Spinal cord (tissue), 9 donors: ENCODE measurements at regions not wholly inside any gene's neighbourhood (a gene's known extent, or its start where the extent isn't known, plus 50 kb on each side); places are given as distances from the start of the nearest gene placed in this dataset.

Experiments
- DNase-seq, 6 donors: peaks; one replicate each; pipeline versions ENCODE4 v3.0.0 to v3.0.0-alpha.2; 2013 to 2015; ENCODE audit warnings: low spot score in 6 of 6, low read depth in 4 of 6
- H3K27ac ChIP-seq: one replicate; pipeline ENCODE4 v1.5.1; 2013; ENCODE audit warnings: low read depth, low read length, control low read depth
- H3K27me3 ChIP-seq: one replicate; pipeline ENCODE4 v1.6.1; 2013; ENCODE audit warnings: low read length; ENCODE audit not compliant: control insufficient read depth, insufficient read depth
- H3K36me3 ChIP-seq: one replicate; pipeline ENCODE4 v1.6.1; 2013; ENCODE audit warnings: low read length; ENCODE audit not compliant: control insufficient read depth, insufficient read depth
- H3K4me1 ChIP-seq: one replicate; pipeline ENCODE4 v1.6.1; 2013; ENCODE audit warnings: low read length; ENCODE audit not compliant: control insufficient read depth, insufficient read depth
- H3K4me3 ChIP-seq: one replicate; pipeline ENCODE4 v1.5.1; 2013; ENCODE audit warnings: low read depth, low read length, control low read depth
- H3K9me3 ChIP-seq: one replicate; pipeline ENCODE4 v1.6.1; 2013; ENCODE audit warnings: low read length; ENCODE audit not compliant: control insufficient read depth, insufficient read depth
- WGBS: methylation state at CpG from one replicate; pipeline ENCODE4 v1.1.5; 2013; ENCODE audit warnings: missing lambda C conversion rate; ENCODE audit not compliant: insufficient coverage; 5-methylcytosine and 5-hydroxymethylcytosine counted together
- donor health status: healthy.

DNA sequence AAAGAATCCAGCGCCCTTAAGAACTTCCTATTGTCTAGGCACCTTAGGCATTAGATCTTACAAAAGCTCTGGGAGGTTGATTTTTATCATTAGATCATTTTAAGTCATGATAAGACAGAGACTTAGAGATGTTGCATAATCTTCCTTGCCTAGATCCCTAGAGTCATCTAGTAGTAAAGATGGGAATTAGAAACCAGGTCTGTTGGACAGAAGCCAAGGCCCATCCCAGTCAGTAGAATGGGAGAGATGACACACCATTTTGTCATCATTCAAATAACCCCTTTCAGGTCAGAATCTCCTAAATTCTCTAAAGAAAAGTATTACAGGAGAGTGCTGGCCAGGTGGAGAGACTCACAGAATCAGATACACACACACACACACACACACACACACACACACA is 579.1 kb downstream of the BMP2 start:
- WGBS: no CpG with 5 or more reads among the region's 1 CpG
- Histone ChIP-seq H3K4me3 (no peak overlapping the region), H3K27ac (no peak overlapping the region), H3K4me1 (no peaks in the 10 kb centered on the region), H3K27me3 (no peaks in the 10 kb centered on the region), H3K36me3 (no peaks in the 10 kb centered on the region), H3K9me3 (no peaks in the 10 kb centered on the region)
- no peak for DNase-seq

DNA sequence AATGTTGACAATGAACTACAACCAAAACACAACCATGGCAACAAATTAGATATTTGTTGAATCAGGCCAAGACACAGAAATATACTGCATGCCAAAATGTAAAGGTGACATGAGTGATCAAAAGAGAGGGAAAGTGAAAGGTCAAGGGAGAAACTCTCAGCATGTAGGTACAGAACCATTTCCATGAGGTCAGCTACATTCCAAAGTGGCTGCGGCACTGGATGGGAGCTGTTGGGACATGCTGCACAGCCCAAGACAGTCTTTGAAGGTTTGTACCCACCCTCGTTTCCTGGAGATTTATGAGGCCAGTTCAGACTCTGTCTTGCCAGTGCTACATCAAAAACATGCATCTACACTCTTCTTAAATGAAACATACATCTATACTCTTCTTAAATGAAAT is 579.9 kb downstream of the BMP2 start:
- Histone ChIP-seq H3K4me3 (no peak overlapping the region), H3K36me3 (no peaks in the 10 kb centered on the region), H3K27me3 (no peaks in the 10 kb centered on the region), H3K9me3 (no peaks in the 10 kb centered on the region), H3K27ac (no peak overlapping the region), H3K4me1 (no peaks in the 10 kb centered on the region)
- DNase-seq: no peak
- 100% methylated on average over 1 of the region's 2 CpGs for WGBS

DNA sequence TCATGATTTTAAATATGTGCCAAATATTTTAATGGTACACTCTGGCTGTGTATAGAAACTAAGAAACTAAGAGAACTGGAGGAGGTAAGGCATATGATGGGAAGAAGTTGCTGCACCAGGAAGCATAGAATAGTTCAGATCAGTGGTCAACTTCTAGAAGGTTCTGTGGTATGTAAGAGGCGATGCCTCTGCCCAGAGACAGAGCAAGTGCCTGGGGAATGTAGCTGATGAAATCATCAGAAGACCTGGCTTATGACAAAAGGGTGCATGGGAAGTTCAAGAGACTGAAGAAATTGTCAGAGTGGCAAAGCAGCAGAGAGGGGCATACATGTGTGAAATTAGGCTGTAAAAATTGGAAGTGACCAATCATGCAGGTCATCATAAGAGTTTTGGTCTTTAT is 580.8 kb downstream of the BMP2 start:
- Histone ChIP-seq H3K27me3 (no peaks in the 10 kb centered on the region), H3K4me1 (no peaks in the 10 kb centered on the region), H3K27ac (no peak overlapping the region), H3K4me3 (no peak overlapping the region), H3K9me3 (no peaks in the 10 kb centered on the region), H3K36me3 (no peaks in the 10 kb centered on the region)
- 92% methylated on average over 1 of the region's 1 CpG for WGBS
- no peak for DNase-seq

DNA sequence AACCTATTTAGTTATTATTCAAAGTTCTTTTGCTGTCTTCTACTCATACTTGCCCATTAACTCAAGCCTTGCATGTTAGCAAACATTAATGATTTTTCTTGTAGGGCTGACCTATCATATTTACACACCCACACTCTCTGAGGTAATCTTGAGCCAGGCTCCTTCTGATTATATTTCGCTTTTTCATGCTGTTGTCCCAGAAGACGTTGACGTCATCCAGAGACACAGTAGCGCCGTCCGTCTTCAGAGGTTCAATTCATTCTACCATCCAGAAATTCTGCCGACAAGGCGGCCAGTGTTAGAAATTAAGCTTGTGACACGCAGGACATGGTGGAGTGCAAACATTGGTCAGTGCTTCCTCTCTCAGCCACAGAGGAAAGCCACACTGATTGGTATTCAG is 584.7 kb downstream of the BMP2 start:
- no peak for DNase-seq
- no peaks in the 10 kb centered on the region for H3K4me1 ChIP-seq
- H3K36me3 ChIP-seq: no peaks in the 10 kb centered on the region
- 70% methylated on average over 9 of the region's 9 CpGs for WGBS
- H3K9me3 ChIP-seq: no peaks in the 10 kb centered on the region
- no peak overlapping the region for H3K27ac ChIP-seq
- H3K27me3 ChIP-seq: no peaks in the 10 kb centered on the region
- no peak overlapping the region for H3K4me3 ChIP-seq

DNA sequence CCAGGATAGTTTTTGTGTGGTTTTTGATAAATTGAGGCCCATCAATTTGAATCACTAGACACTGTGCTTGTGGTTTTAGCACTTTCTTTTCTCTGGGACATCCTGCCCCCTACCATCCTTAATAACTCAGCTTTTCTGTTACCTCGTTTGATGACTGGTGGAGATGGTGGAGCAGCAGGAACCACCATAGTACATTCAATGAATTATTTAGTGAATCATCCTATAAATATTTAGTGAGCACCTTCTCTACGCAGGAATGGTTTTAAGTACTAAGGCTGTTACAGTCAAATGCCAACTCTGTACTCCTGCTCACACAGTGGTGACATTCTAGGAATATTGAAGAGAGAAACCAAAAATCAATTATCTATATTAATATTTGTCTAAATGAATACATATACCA is 585.2 kb downstream of the HAO1 start:
- no CpG with 5 or more reads among the region's 2 CpGs for WGBS
- Histone ChIP-seq H3K4me3 (no peak overlapping the region), H3K36me3 (no peaks in the 10 kb centered on the region), H3K4me1 (no peaks in the 10 kb centered on the region), H3K27me3 (peaks cover 2% of the 10 kb centered on the region), H3K9me3 (no peaks in the 10 kb centered on the region), H3K27ac (no peak overlapping the region)
- no peak for DNase-seq

DNA sequence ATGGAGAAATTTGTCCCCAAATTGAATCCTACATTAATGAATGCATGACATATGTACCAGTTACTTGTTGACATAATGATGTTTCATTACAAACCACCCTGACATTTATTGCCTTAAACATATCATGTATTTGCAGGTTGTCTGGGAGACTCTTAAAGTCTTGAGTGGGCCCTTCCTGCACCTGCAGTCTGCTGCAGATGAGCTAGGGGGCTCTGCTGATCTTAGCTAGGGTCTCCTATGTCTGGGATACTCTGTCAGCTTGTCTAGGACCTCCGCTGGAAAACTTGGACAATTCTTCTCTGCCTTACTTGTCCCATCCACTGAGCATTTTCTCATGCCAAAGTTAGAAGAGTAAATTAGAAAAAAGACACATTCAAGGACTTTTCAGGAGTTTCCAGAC is 581.6 kb downstream of the HAO1 start:
- no peak overlapping the region for H3K27ac ChIP-seq
- H3K9me3 ChIP-seq: no peaks in the 10 kb centered on the region
- whole genome bisulfite sequencing: no CpG with 5 or more reads among the region's 1 CpG
- no peaks in the 10 kb centered on the region for H3K4me1 ChIP-seq
- peaks cover 2% of the 10 kb centered on the region for H3K27me3 ChIP-seq
- H3K36me3 ChIP-seq: no peaks in the 10 kb centered on the region
- H3K4me3 ChIP-seq: no peak overlapping the region
- DNase-seq: no peak

DNA sequence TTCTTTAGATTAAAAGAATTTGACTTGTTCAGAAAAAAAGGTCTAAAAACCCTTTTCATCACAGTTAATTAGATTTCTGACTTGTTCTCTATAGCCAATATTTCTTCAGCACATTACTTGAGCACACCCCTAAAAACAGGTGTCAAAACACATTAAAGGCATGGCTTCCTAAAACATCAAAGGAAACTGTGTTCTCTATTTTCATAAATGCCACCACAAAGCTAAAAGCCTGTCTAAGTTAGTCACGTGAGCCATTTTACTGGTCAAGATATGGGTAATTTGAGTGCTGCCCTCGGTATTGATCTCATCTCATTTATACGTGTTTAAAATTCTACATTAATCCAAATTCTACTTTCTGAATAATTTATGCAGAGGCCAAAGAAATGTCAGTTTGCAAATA is 580.5 kb downstream of the HAO1 start:
- H3K27ac ChIP-seq: no peak overlapping the region
- no peak for DNase-seq
- WGBS: no CpG with 5 or more reads among the region's 3 CpGs
- no peaks in the 10 kb centered on the region for H3K9me3 ChIP-seq
- H3K36me3 ChIP-seq: no peaks in the 10 kb centered on the region
- H3K4me3 ChIP-seq: no peak overlapping the region
- peaks cover 2% of the 10 kb centered on the region for H3K27me3 ChIP-seq
- no peaks in the 10 kb centered on the region for H3K4me1 ChIP-seq

DNA sequence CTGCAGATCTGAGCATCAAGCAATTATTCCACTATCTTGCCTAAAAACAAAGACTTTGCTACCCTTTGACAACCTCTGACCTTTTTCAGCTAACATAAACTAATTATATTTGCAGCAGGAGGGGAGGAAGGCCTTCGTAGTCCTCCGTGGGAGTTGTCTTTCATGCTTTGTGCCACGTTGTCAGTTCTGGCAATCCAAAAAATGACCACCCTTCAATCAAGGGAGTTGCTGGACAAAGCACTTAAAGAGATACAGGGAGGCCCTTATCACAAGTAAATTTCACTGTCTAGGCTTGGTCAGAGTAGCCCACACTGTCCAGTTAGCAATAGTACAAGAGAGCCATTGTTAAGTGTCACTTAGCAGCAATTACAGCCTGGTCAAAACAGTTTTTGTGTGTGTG is 578.9 kb downstream of the HAO1 start:
- Histone ChIP-seq H3K9me3 (no peaks in the 10 kb centered on the region), H3K27me3 (peaks cover 2% of the 10 kb centered on the region), H3K4me3 (no peak overlapping the region), H3K4me1 (no peaks in the 10 kb centered on the region), H3K27ac (no peak overlapping the region), H3K36me3 (no peaks in the 10 kb centered on the region)
- peak in 1 of 6 donors; percentile 26 for DNase-seq
- WGBS: no CpG with 5 or more reads among the region's 3 CpGs

DNA sequence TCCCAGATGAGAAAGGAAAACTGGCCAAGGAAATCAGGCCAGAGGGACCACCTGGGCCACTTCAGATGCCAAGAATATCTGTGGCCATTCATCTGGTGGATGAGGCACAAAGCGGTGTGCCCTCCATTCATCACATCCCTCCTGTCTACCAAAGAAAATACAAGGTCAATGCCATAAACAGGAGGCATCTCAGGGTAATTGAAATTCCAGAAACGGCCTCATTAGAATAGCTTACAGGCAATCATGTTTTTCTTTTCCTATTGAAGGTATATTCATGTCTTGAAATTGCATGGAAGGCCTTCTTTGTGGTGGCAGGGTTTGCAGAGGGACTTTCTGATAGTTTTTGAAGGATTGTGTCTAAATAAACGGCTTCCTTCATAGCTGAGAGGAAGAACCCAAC is 578.3 kb downstream of the HAO1 start:
- no peak overlapping the region for H3K4me3 ChIP-seq
- 67% methylated on average over 1 of the region's 3 CpGs for WGBS
- DNase-seq: peak in 1 of 6 donors; percentile 25
- peaks cover 2% of the 10 kb centered on the region for H3K27me3 ChIP-seq
- no peaks in the 10 kb centered on the region for H3K36me3 ChIP-seq
- H3K9me3 ChIP-seq: no peaks in the 10 kb centered on the region
- H3K4me1 ChIP-seq: no peaks in the 10 kb centered on the region
- H3K27ac ChIP-seq: no peak overlapping the region

DNA sequence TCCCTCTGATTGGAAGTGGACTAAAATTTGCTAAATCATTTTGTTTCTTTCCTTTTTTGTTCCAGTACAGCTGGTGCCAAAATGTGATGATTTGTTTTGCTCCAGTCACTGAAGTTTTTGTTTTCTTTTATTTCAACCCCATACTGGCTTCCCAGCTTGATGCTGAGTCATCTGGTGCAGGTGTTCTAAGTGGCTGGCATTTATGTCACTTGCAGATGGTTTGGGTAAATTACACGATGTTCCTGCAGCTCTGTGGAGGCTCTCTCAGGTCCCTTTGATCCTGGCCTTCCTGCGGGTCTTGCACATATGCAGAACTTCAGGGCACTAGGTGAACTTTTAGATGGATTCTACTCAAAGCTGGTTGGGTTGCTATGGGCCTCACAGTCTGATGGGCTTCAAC is 577.7 kb downstream of the HAO1 start:
- peaks cover 2% of the 10 kb centered on the region for H3K27me3 ChIP-seq
- no peak overlapping the region for H3K4me3 ChIP-seq
- no peaks in the 10 kb centered on the region for H3K9me3 ChIP-seq
- WGBS: 73% methylated on average over 2 of the region's 2 CpGs
- DNase-seq: no peak
- H3K36me3 ChIP-seq: no peaks in the 10 kb centered on the region
- H3K27ac ChIP-seq: no peak overlapping the region
- H3K4me1 ChIP-seq: no peaks in the 10 kb centered on the region
